HG02678 (cell line): ENCODE measurements at regions not wholly inside any gene's neighbourhood (a gene's known extent, or its start where the extent isn't known, plus 50 kb on each side); places are given as distances from the start of the nearest gene placed in this dataset.

Experiments used
- ATAC-seq: cut with Tn5 transposase; IDR thresholded peaks from one replicate; pipeline ENCODE4 v1.9.1; 2021; ENCODE audit warnings: mild to moderate bottlenecking, moderate library complexity; ENCODE audit not compliant: unreplicated experiment

GRCh38 chr19:32222556-32222955 lies 122.9 kb upstream of the ZNF507 start:
- no peak for ATAC-seq

- ATAC-seq = no peak
Observed at GRCh38 chr19:32223106-32223505, 122.3 kb upstream of the ZNF507 start.

GRCh38 chr19:32223595-32224370 lies 121.6 kb upstream of the ZNF507 start:
- ATAC-seq = no peak

- peak; percentile 77 for ATAC-seq
Observed at GRCh38 chr19:32224371-32225244, 120.8 kb upstream of the ZNF507 start.

GRCh38 chr19:32227561-32228165 lies 117.7 kb upstream of the ZNF507 start:
- ATAC-seq = no peak

- no peak for ATAC-seq
Observed at GRCh38 chr19:32230441-32230840, 115.0 kb upstream of the ZNF507 start.

GRCh38 chr19:32231020-32231419 lies 114.4 kb upstream of the ZNF507 start:
- ATAC-seq = no peak

GRCh38 chr19:32231691-32232090 lies 113.7 kb upstream of the ZNF507 start:
- ATAC-seq = no peak

GRCh38 chr19:32232449-32232848 lies 113.0 kb upstream of the ZNF507 start:
- no peak for ATAC-seq

GRCh38 chr19:32233091-32233490 lies 112.3 kb upstream of the ZNF507 start:
- no peak for ATAC-seq

GRCh38 chr19:32233885-32234284 lies 111.5 kb upstream of the ZNF507 start:
- ATAC-seq = no peak

GRCh38 chr19:32234663-32235217 lies 110.7 kb upstream of the ZNF507 start:
- ATAC-seq = no peak

GRCh38 chr19:32238076-32238475 lies 107.3 kb upstream of the ZNF507 start:
- no peak for ATAC-seq

- ATAC-seq = no peak
Observed at GRCh38 chr19:32240316-32240715, 105.1 kb upstream of the ZNF507 start.

- no peak for ATAC-seq
Observed at GRCh38 chr19:32241306-32241705, 104.1 kb upstream of the ZNF507 start.

GRCh38 chr19:32241932-32242710 lies 103.3 kb upstream of the ZNF507 start:
- ATAC-seq = no peak

GRCh38 chr19:32246006-32246405 lies 99.4 kb upstream of the ZNF507 start:
- ATAC-seq = no peak

- no peak for ATAC-seq
Observed at GRCh38 chr19:32251634-32252332, 93.6 kb upstream of the ZNF507 start.

GRCh38 chr19:32252333-32252669 lies 93.1 kb upstream of the ZNF507 start:
- ATAC-seq = no peak
